Activated naive CD8-positive, alpha-beta T cell treated with anti-CD3 and anti-CD28 coated beads, Interleukin-2, amount 10 ng/mL, durations not matched to agents 7 days and 5 days (primary cell): ENCODE measurements at regions not wholly inside any gene's neighbourhood (a gene's known extent, or its start where the extent isn't known, plus 50 kb on each side); places are given as distances from the start of the nearest gene placed in this dataset.

Experiments
- ATAC-seq: fragments of 150-1000 bp; cut with Tn5 transposase; one replicate; pipeline ENCODE4 v1.10.0; 2021; ENCODE audit warnings: low read depth, moderate library complexity
- POLR2A ChIA-PET: fragments of 350-600 bp; sonication (Branson Sonifier 250); formaldehyde crosslinking; loops from one replicate; lab custom pipeline; 2021; ENCODE audit warnings: antibody characterized with exemption; lab: Charles Lee
- DNase-seq: peaks from one replicate; pipeline ENCODE4 v3.0.0; 2021
- H3K27ac Mint-ChIP-seq: one replicate; pipeline ENCODE4 v1.8.0; 2022; ENCODE audit warnings: mild to moderate bottlenecking, mixed read lengths
- H3K27me3 Mint-ChIP-seq: one replicate; pipeline ENCODE4 v1.8.0; 2022; ENCODE audit warnings: mild to moderate bottlenecking, moderate library complexity, mixed read lengths
- H3K36me3 Mint-ChIP-seq: one replicate; pipeline ENCODE4 v1.8.0; 2021; ENCODE audit warnings: mild to moderate bottlenecking, mixed read lengths
- H3K4me1 Mint-ChIP-seq: one replicate; pipeline ENCODE4 v1.8.0; 2021; ENCODE audit warnings: mixed read lengths
- H3K4me3 Mint-ChIP-seq: one replicate; pipeline ENCODE4 v1.8.0; 2022; ENCODE audit warnings: mild to moderate bottlenecking, moderate library complexity, mixed read lengths
- H3K9me3 Mint-ChIP-seq: one replicate; pipeline ENCODE4 v1.8.0; 2021; ENCODE audit warnings: mixed read lengths

GRCh38 chr14:85319998-85320630, 209.8 kb upstream of the FLRT2 start:
- no peaks in the 10 kb centered on the region for H3K36me3 Mint-ChIP-seq
- POLR2A ChIA-PET, result no interaction called here

DNA sequence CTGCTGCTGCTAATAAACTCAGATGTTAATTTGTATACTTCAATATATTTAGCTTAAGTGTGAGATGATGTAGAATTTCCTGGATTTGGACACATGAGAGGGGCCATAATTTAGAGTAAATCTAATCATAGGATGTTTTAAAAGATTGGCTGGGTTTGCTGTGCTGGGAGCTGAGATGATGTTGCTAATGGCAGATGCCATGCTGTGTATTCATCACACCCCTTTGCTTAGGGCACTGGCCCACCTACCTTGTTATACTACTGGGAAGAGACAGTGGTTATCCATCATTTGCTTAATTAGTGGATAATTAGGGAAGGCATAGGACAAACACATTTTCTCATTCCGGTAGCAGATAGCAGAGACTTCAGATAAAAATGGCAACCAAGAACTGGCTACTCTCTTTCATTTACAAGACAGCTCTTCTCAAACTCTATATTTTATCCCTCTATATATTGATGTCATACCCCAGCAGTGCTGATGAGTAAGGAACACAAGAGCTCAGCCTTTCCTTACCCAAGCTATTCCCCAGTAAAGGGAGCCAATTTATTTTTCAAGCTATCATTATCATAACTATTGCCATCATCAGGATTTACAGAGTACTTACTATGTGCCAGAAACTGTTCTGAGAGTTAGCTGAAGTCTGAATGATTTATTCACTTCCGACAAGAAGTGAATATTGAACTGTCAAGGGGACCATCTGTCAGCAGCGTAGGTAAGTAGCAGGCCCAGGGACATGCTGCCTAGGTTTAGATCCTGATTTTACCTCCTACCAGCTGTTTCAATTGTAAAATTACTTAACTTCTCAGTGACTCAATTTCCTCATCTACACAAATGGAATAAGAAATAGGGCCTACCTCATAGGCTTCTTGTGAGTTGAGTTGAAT, 204.6 kb upstream of the FLRT2 start:
- H3K27ac Mint-ChIP-seq, result no peak overlapping the region
- no peak overlapping the region for H3K4me3 Mint-ChIP-seq

More at GRCh38 chr14:85319998-85320630, 209.8 kb upstream of the FLRT2 start:
- no peak overlapping the region for H3K4me3 Mint-ChIP-seq
- H3K27me3 Mint-ChIP-seq, result no peaks in the 10 kb centered on the region
- no peaks in the 10 kb centered on the region for H3K4me1 Mint-ChIP-seq
- peaks cover 4% of the 10 kb centered on the region for H3K9me3 Mint-ChIP-seq
- no peak overlapping the region for H3K27ac Mint-ChIP-seq
- no peak for DNase-seq
- no peak for ATAC-seq

GRCh38 chr14:85332401-85332800, 197.5 kb upstream of the FLRT2 start:
- H3K27ac Mint-ChIP-seq, result no peak overlapping the region
- no peak for DNase-seq
- H3K4me1 Mint-ChIP-seq, result no peaks in the 10 kb centered on the region
- no peaks in the 10 kb centered on the region for H3K36me3 Mint-ChIP-seq
- no peak for ATAC-seq
- POLR2A ChIA-PET, result no interaction called here
- no peaks in the 10 kb centered on the region for H3K27me3 Mint-ChIP-seq
- H3K9me3 Mint-ChIP-seq, result no peaks in the 10 kb centered on the region
- no peak overlapping the region for H3K4me3 Mint-ChIP-seq

More for the DNA sequence above, 204.6 kb upstream of the FLRT2 start:
- DNase-seq (no peak), ATAC-seq (no peak)
- H3K9me3 Mint-ChIP-seq, result peaks cover 2% of the 10 kb centered on the region
- H3K4me1 Mint-ChIP-seq, result no peaks in the 10 kb centered on the region
- POLR2A ChIA-PET, result no interaction called here
- no peaks in the 10 kb centered on the region for H3K36me3 Mint-ChIP-seq
- H3K27me3 Mint-ChIP-seq, result no peaks in the 10 kb centered on the region

DNA sequence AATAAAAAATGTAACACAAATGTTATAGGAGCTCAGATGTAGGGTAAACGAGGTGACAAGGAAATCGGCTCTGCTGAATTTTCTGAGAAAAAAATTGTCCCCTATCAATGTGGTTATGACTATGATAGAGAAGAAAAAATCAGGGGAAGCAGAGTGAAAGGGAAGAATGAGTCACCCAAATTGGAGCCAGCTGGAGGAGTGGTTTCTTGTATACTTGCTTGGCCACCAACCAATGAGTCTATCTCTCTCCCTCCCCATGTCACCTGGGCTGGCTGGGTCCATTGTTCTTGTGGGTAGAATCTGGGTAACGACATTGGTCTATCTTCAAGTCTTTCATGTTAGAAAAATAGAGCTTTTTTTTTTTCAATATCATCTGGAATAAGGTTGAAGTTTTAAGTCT, 196.6 kb upstream of the FLRT2 start:
- no peak overlapping the region for H3K27ac Mint-ChIP-seq
- H3K27me3 Mint-ChIP-seq, result no peaks in the 10 kb centered on the region
- no peaks in the 10 kb centered on the region for H3K4me1 Mint-ChIP-seq
- DNase-seq, result no peak
- POLR2A ChIA-PET, result no interaction called here
- H3K36me3 Mint-ChIP-seq, result no peaks in the 10 kb centered on the region
- no peaks in the 10 kb centered on the region for H3K9me3 Mint-ChIP-seq
- no peak for ATAC-seq
- no peak overlapping the region for H3K4me3 Mint-ChIP-seq

- POLR2A ChIA-PET, result no interaction called here
- Mint-ChIP-seq H3K4me1 (no peaks in the 10 kb centered on the region), H3K27ac (no peak overlapping the region), H3K9me3 (no peaks in the 10 kb centered on the region), H3K36me3 (no peaks in the 10 kb centered on the region), H3K27me3 (no peaks in the 10 kb centered on the region), H3K4me3 (no peak overlapping the region)
- ATAC-seq (no peak), DNase-seq (no peak)
These were observed 196.1 kb upstream of the FLRT2 start for GRCh38 chr14:85333841-85334240.

DNA sequence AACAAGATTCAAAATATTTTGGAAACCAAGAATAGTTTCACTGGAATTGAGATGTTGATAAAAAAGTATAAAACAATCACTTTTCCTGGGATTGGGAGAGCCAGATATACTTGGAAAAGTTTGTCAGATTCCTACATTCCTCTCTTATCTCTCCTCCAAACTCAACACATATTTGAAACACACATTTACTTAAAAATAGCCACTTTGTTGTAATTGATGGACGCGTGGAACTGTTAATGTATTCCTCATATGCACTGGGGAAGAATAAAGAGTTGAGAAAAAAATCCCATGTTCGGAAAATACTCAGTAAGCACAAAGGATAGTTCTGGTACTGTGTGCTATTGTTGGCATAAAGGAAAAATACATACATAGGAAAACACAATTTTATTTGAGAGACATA, 195.6 kb upstream of the FLRT2 start:
- Mint-ChIP-seq H3K4me3 (no peak overlapping the region), H3K4me1 (no peaks in the 10 kb centered on the region), H3K9me3 (no peaks in the 10 kb centered on the region), H3K36me3 (no peaks in the 10 kb centered on the region), H3K27me3 (no peaks in the 10 kb centered on the region), H3K27ac (no peak overlapping the region)
- DNase-seq (no peak), ATAC-seq (no peak)
- POLR2A ChIA-PET, result no interaction called here

- H3K27ac Mint-ChIP-seq, result no peak overlapping the region
- ATAC-seq, result no peak
- no peak overlapping the region for H3K4me3 Mint-ChIP-seq
- DNase-seq, result no peak
- H3K36me3 Mint-ChIP-seq, result no peaks in the 10 kb centered on the region
- POLR2A ChIA-PET, result no interaction called here
- no peaks in the 10 kb centered on the region for H3K4me1 Mint-ChIP-seq
- no peaks in the 10 kb centered on the region for H3K9me3 Mint-ChIP-seq
- no peaks in the 10 kb centered on the region for H3K27me3 Mint-ChIP-seq
These were observed 193.7 kb upstream of the FLRT2 start for GRCh38 chr14:85336257-85336656.

DNA sequence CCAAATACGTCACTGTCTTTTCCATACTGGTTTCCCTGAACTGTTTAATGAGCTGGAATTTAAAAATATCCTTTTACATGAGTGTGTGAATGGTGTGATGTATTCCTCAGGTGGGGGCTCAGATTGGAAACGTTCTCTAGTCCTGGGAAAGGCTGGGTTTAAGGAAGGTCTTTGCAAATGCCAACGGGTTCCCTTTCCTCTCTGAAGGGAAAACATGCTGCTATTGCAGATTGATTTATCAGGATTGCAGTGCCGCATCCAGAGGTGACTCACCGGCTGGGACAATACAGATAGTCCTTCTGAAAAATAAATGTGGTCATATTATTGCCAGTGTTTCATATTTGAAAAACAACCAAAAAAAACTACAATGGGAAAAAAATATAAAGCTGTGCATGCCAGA, 193.1 kb upstream of the FLRT2 start:
- no peaks in the 10 kb centered on the region for H3K27me3 Mint-ChIP-seq
- no peak for DNase-seq
- H3K4me3 Mint-ChIP-seq, result no peak overlapping the region
- H3K36me3 Mint-ChIP-seq, result no peaks in the 10 kb centered on the region
- H3K4me1 Mint-ChIP-seq, result no peaks in the 10 kb centered on the region
- H3K27ac Mint-ChIP-seq, result no peak overlapping the region
- no peak for ATAC-seq
- no peaks in the 10 kb centered on the region for H3K9me3 Mint-ChIP-seq
- POLR2A ChIA-PET, result no interaction called here

- DNase-seq (no peak), ATAC-seq (no peak)
- peaks cover 2% of the 10 kb centered on the region for H3K27me3 Mint-ChIP-seq
- POLR2A ChIA-PET, result no interaction called here
- no peak overlapping the region for H3K4me3 Mint-ChIP-seq
- H3K4me1 Mint-ChIP-seq, result no peaks in the 10 kb centered on the region
- no peaks in the 10 kb centered on the region for H3K9me3 Mint-ChIP-seq
- H3K36me3 Mint-ChIP-seq, result no peaks in the 10 kb centered on the region
- no peak overlapping the region for H3K27ac Mint-ChIP-seq
These were observed 191.0 kb upstream of the FLRT2 start for GRCh38 chr14:85338895-85339294.

GRCh38 chr14:85342858-85343607, 186.9 kb upstream of the FLRT2 start:
- Mint-ChIP-seq H3K4me3 (no peak overlapping the region), H3K36me3 (no peaks in the 10 kb centered on the region), H3K27me3 (peaks cover 2% of the 10 kb centered on the region), H3K4me1 (no peaks in the 10 kb centered on the region), H3K27ac (no peak overlapping the region), H3K9me3 (peaks cover 3% of the 10 kb centered on the region)
- DNase-seq (no peak), ATAC-seq (no peak)
- POLR2A ChIA-PET, result no interaction called here

GRCh38 chr14:85344171-85344570, 185.8 kb upstream of the FLRT2 start:
- no peaks in the 10 kb centered on the region for H3K36me3 Mint-ChIP-seq

DNA sequence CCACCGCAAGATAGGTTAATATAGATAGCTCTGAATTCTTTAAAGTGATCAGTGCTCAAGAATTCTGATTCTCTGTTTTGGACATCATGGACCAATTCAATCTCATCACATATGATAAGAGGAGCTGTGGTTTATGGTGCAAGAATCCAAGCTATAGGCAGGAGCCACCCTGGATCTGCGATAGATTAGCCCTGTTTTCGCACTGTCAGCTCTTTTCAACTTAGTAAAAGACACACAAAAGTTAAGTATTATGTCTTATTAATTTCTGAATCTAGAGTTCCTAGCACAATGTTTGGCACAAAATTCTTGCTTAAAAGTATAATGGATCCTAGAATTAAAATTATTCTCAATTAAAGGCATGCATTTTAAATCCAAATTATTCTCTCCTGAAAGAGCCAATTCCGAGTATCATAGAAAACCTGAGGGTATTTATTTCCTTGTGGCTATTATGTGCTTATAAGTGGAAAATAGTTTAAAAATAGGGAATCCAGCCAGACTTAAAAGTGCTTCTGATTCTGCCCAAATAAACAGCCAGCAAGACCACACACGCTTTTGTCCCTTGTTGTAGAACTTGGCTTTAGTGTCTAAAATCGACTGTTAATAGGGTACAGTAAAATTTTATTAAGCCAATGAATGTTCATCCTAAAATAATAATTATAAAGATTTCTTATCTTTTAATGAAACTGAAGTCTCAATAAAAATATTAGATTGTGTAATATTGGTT, 184.9 kb upstream of the FLRT2 start:
- ATAC-seq (no peak), DNase-seq (no peak)
- POLR2A ChIA-PET, result no interaction called here
- Mint-ChIP-seq H3K27ac (no peak overlapping the region), H3K27me3 (peaks cover 2% of the 10 kb centered on the region), H3K4me3 (no peak overlapping the region), H3K36me3 (no peaks in the 10 kb centered on the region), H3K9me3 (peaks cover 3% of the 10 kb centered on the region), H3K4me1 (no peaks in the 10 kb centered on the region)

More at GRCh38 chr14:85344171-85344570, 185.8 kb upstream of the FLRT2 start:
- Mint-ChIP-seq H3K9me3 (peaks cover 3% of the 10 kb centered on the region), H3K4me1 (no peaks in the 10 kb centered on the region), H3K27ac (no peak overlapping the region), H3K27me3 (peaks cover 2% of the 10 kb centered on the region), H3K4me3 (no peak overlapping the region)
- POLR2A ChIA-PET, result no interaction called here
- DNase-seq (no peak), ATAC-seq (no peak)

DNA sequence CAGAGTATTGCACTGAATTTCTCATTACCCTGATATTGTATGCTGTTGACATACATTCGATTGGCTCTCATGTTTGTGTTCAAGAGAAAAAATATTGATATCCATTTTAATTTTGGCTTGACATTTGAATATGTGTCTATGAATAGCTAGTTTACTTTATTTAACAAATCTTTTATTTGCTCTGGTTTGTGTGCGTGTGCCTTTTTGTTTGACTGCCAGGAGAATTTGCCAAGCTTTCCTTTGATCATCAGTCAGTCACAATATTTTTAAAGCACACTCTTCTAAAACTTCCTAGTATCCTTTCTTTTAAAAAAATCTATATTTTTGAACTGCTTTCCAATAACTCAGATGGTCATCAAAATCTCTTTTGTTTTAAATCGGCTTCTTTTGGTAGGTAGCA, 179.3 kb upstream of the FLRT2 start:
- POLR2A ChIA-PET, result no interaction called here
- Mint-ChIP-seq H3K27me3 (no peaks in the 10 kb centered on the region), H3K4me1 (no peaks in the 10 kb centered on the region), H3K36me3 (no peaks in the 10 kb centered on the region), H3K4me3 (no peak overlapping the region), H3K27ac (no peak overlapping the region), H3K9me3 (peaks cover 12% of the 10 kb centered on the region)
- DNase-seq (no peak), ATAC-seq (no peak)
